ENCODE measurements at regions not wholly inside any gene's neighbourhood (a gene's known extent, or its start where the extent isn't known, plus 50 kb on each side); places are given as distances from the start of the nearest gene placed in this dataset.

GRCh38 chr10:43000021-43000411 is 76.9 kb upstream of the RET start:
- no peak overlapping the region for H3K4me3 ChIP-seq
- H3K9me3 ChIP-seq (ENCODE audit: control insufficient read depth in 4 of 4, insufficient read depth in 3 of 4, low read length in 3 of 4), result peaks cover 0 to 2% (median 0%) of the 10 kb centered on the region in 4 donors
- no peak overlapping the region for H3K9ac ChIP-seq (ENCODE audit: insufficient read depth in 1 of 2, low read length in 2 of 2)
- no peaks in the 10 kb centered on the region for H3K4me1 ChIP-seq (ENCODE audit: control insufficient read depth in 5 of 5, insufficient read depth in 5 of 5, low read length in 5 of 5)
- DNase-seq, result no peak
- H3K36me3 ChIP-seq (ENCODE audit: control insufficient read depth in 4 of 4, insufficient read depth in 4 of 4, low read length in 4 of 4), result no peaks in the 10 kb centered on the region
- WGBS, 2 donors, result 91 to 93% methylated on average over 3 of the region's 3 CpGs
- no peaks in the 10 kb centered on the region for H3K27me3 ChIP-seq (ENCODE audit: control insufficient read depth in 3 of 3, insufficient read depth in 3 of 3, low read length in 2 of 3)
- no peak for ATAC-seq (ENCODE audit: insufficient read depth, low FRiP score)
- no peak overlapping the region for H3K27ac ChIP-seq (ENCODE audit: low read depth in 1 of 2, low read length in 1 of 2)
- no peak for TF ChIP-seq CTCF (IDR thresholded peaks at IDR 0.05; ENCODE audit: control extremely low read depth, extremely low read depth)

GRCh38 chr10:43000651-43001426 is 76.0 kb upstream of the RET start:
- Histone ChIP-seq H3K9ac (ENCODE audit: insufficient read depth in 1 of 2, low read length in 2 of 2) (no peak overlapping the region), H3K27me3 (ENCODE audit: control insufficient read depth in 3 of 3, insufficient read depth in 3 of 3, low read length in 2 of 3) (peaks cover 0 to 3% (median 0%) of the 10 kb centered on the region in 3 donors), H3K27ac (ENCODE audit: low read depth in 1 of 2, low read length in 1 of 2) (no peak overlapping the region), H3K4me3 (no peak overlapping the region), H3K4me1 (ENCODE audit: control insufficient read depth in 5 of 5, insufficient read depth in 5 of 5, low read length in 5 of 5) (no peaks in the 10 kb centered on the region), H3K9me3 (ENCODE audit: control insufficient read depth in 4 of 4, insufficient read depth in 3 of 4, low read length in 3 of 4) (peaks cover 0 to 2% (median 0%) of the 10 kb centered on the region in 4 donors), H3K36me3 (ENCODE audit: control insufficient read depth in 4 of 4, insufficient read depth in 4 of 4, low read length in 4 of 4) (no peaks in the 10 kb centered on the region)
- ATAC-seq (ENCODE audit: insufficient read depth, low FRiP score), result no peak
- no peak for TF ChIP-seq CTCF (IDR thresholded peaks at IDR 0.05; ENCODE audit: control extremely low read depth, extremely low read depth)
- no peak for DNase-seq
- WGBS, 2 donors, result 74 to 76% methylated on average over 16 of the region's 16 CpGs

GRCh38 chr10:43001427-43001795 is 75.5 kb upstream of the RET start:
- Histone ChIP-seq H3K4me3 (no peak overlapping the region), H3K9me3 (ENCODE audit: control insufficient read depth in 4 of 4, insufficient read depth in 3 of 4, low read length in 3 of 4) (peaks cover 0 to 2% (median 0%) of the 10 kb centered on the region in 4 donors), H3K27me3 (ENCODE audit: control insufficient read depth in 3 of 3, insufficient read depth in 3 of 3, low read length in 2 of 3) (peaks cover 0 to 3% (median 0%) of the 10 kb centered on the region in 3 donors), H3K4me1 (ENCODE audit: control insufficient read depth in 5 of 5, insufficient read depth in 5 of 5, low read length in 5 of 5) (no peaks in the 10 kb centered on the region), H3K27ac (ENCODE audit: low read depth in 1 of 2, low read length in 1 of 2) (no peak overlapping the region), H3K9ac (ENCODE audit: insufficient read depth in 1 of 2, low read length in 2 of 2) (no peak overlapping the region), H3K36me3 (ENCODE audit: control insufficient read depth in 4 of 4, insufficient read depth in 4 of 4, low read length in 4 of 4) (no peaks in the 10 kb centered on the region)
- no peak for TF ChIP-seq CTCF (IDR thresholded peaks at IDR 0.05; ENCODE audit: control extremely low read depth, extremely low read depth)
- ATAC-seq (ENCODE audit: insufficient read depth, low FRiP score) (no peak), DNase-seq (no peak)
- 88 to 89% methylated on average over 3 of the region's 3 CpGs for WGBS, 2 donors

All from lung (tissue), 11 donors.